Neural progenitor cell (in vitro differentiated cells): ENCODE measurements at regions not wholly inside any gene's neighbourhood (a gene's known extent, or its start where the extent isn't known, plus 50 kb on each side); places are given as distances from the start of the nearest gene placed in this dataset.

Experiments used
- EZH2phosphoT487 ChIP-seq: fragments of 200-600 bp; sonication (generic); IDR thresholded peaks from 2 replicates; pipeline ENCODE4 v1.6.1; 2017; ENCODE audit warnings: antibody characterized with exemption
- TF ChIP-seq, protein P1 (sequence below): fragments of 200-600 bp; sonication (generic); IDR thresholded peaks from 2 replicates; pipeline ENCODE4 v1.5.1; 2017; ENCODE audit warnings: antibody characterized with exemption, mild to moderate bottlenecking

DNA sequence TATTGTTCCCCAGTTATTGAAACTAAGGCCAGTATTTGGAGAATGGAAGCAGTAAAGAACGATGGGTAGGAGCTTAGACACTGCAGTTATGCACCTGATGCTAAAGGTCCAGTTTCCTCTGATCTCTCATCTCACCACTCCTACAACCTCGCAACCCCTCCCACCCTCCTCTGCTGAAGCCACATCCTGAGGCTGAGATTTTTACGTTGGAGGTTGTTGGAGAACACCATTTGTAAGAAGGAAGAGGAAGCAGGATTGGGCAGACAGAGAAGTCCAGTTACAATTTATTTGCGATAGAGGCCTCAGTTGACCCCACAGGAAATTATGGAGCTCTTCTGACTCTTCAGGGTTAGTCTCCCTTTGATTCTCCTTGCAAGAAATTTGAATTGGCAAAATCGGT, 54.3 kb upstream of the NDUFV2 start:
- TF ChIP-seq, protein P1, sequence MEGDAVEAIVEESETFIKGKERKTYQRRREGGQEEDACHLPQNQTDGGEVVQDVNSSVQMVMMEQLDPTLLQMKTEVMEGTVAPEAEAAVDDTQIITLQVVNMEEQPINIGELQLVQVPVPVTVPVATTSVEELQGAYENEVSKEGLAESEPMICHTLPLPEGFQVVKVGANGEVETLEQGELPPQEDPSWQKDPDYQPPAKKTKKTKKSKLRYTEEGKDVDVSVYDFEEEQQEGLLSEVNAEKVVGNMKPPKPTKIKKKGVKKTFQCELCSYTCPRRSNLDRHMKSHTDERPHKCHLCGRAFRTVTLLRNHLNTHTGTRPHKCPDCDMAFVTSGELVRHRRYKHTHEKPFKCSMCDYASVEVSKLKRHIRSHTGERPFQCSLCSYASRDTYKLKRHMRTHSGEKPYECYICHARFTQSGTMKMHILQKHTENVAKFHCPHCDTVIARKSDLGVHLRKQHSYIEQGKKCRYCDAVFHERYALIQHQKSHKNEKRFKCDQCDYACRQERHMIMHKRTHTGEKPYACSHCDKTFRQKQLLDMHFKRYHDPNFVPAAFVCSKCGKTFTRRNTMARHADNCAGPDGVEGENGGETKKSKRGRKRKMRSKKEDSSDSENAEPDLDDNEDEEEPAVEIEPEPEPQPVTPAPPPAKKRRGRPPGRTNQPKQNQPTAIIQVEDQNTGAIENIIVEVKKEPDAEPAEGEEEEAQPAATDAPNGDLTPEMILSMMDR: no peak
- TF ChIP-seq EZH2phosphoT487: no peak
